WTC11 (cell line): ENCODE measurements at regions not wholly inside any gene's neighbourhood (a gene's known extent, or its start where the extent isn't known, plus 50 kb on each side); places are given as distances from the start of the nearest gene placed in this dataset.

Experiments
- ATAC-seq: fragments of 200-7000 bp; cut with Tn5 transposase; 2 replicates; pipeline ENCODE4 v1.10.0; 2021; ENCODE audit warnings: mild to moderate bottlenecking, moderate library complexity
- CTCF ChIA-PET: fragments of 300-600 bp; sonication (Branson Sonifier 250); formaldehyde crosslinking; loops from one replicate; lab custom pipeline; 2021; ENCODE audit warnings: antibody characterized with exemption; lab: Charles Lee
- POLR2A ChIA-PET: fragments of 350-600 bp; sonication (Branson Sonifier 250); formaldehyde crosslinking; loops from one replicate; lab custom pipeline; 2021; ENCODE audit warnings: antibody characterized with exemption; lab: Charles Lee
- DNase-seq: peaks from one replicate; pipeline ENCODE4 v3.0.0; 2021; ENCODE audit warnings: low spot score
- H3K27ac Mint-ChIP-seq: 2 replicates; pipeline ENCODE4 v1.8.0; 2021; ENCODE audit warnings: mixed read lengths
- H3K27me3 Mint-ChIP-seq: 2 replicates; pipeline ENCODE4 v1.8.0; 2021; ENCODE audit warnings: low read depth, mild to moderate bottlenecking, moderate library complexity, mixed read lengths
- H3K36me3 Mint-ChIP-seq: 2 replicates; pipeline ENCODE4 v1.8.0; 2021; ENCODE audit warnings: mixed read lengths
- H3K4me1 Mint-ChIP-seq: 2 replicates; pipeline ENCODE4 v1.8.0; 2022; ENCODE audit warnings: mixed read lengths
- H3K4me3 Mint-ChIP-seq: 2 replicates; pipeline ENCODE4 v1.8.0; 2021; ENCODE audit warnings: mild to moderate bottlenecking, moderate library complexity, mixed read lengths
- H3K9me3 Mint-ChIP-seq: 2 replicates; pipeline ENCODE4 v1.8.0; 2021; ENCODE audit warnings: mixed read lengths
- AFF4 ChIP-seq: sonication (generic); formaldehyde crosslinking; IDR thresholded peaks from 2 replicates; pipeline ENCODE4 v1.8.1; 2023; ENCODE audit warnings: mild to moderate bottlenecking, missing genetic modification reagents, borderline replicate concordance
- ELF4 ChIP-seq: sonication (generic); formaldehyde crosslinking; IDR thresholded peaks from 2 replicates; pipeline ENCODE4 v1.8.1; 2022; ENCODE audit warnings: low read depth, mild to moderate bottlenecking, moderate library complexity, missing genetic modification reagents
- ERG ChIP-seq: fragments of 250-450 bp; sonication (Bioruptor Pico); IDR thresholded peaks from 2 replicates; pipeline ENCODE4 v1.8.0; 2021; ENCODE audit warnings: mild to moderate bottlenecking
- ETV6 ChIP-seq: sonication (generic); formaldehyde crosslinking; IDR thresholded peaks from 2 replicates; pipeline ENCODE4 v1.8.1; 2022; ENCODE audit warnings: mild to moderate bottlenecking, missing genetic modification reagents
- FOXP1 ChIP-seq: sonication (generic); formaldehyde crosslinking; IDR thresholded peaks from 2 replicates; pipeline ENCODE4 v1.8.0; 2022; ENCODE audit warnings: missing genetic modification reagents, mild to moderate bottlenecking, moderate library complexity, borderline replicate concordance
- GABPB1 ChIP-seq: sonication (generic); formaldehyde crosslinking; IDR thresholded peaks from 2 replicates; pipeline ENCODE4 v1.8.1; 2023; ENCODE audit warnings: mild to moderate bottlenecking, missing genetic modification reagents
- GRHL2 ChIP-seq: fragments of 250-450 bp; sonication (Bioruptor Pico); IDR thresholded peaks from 2 replicates; pipeline ENCODE4 v1.8.0; 2022; ENCODE audit warnings: mild to moderate bottlenecking, moderate library complexity; ENCODE audit not compliant: insufficient replicate concordance, severe bottlenecking
- GTF2I ChIP-seq: fragments of 250-450 bp; sonication (Bioruptor Pico); conservative IDR thresholded peaks from 2 replicates; pipeline ENCODE4 v1.4.0; 2021; ENCODE audit warnings: mild to moderate bottlenecking
- HMGA2 ChIP-seq: fragments of 250-450 bp; sonication (Bioruptor Pico); IDR thresholded peaks from 2 replicates; pipeline ENCODE4 v1.4.0; 2021; ENCODE audit warnings: mild to moderate bottlenecking, moderate library complexity
- IRF2 ChIP-seq: sonication (generic); formaldehyde crosslinking; IDR thresholded peaks from 2 replicates; pipeline ENCODE4 v1.8.0; 2022; ENCODE audit warnings: low read depth, missing genetic modification reagents, borderline replicate concordance
- JAZF1 ChIP-seq: fragments of 250-450 bp; sonication (Bioruptor Pico); IDR thresholded peaks from 2 replicates; pipeline ENCODE4 v1.9.0; 2021; ENCODE audit warnings: moderate library complexity, mild to moderate bottlenecking, inconsistent platforms
- JUN ChIP-seq: sonication (generic); formaldehyde crosslinking; IDR thresholded peaks from 2 replicates; pipeline ENCODE4 v1.8.0; 2023; ENCODE audit warnings: mild to moderate bottlenecking, missing genetic modification reagents
- NR2C2 ChIP-seq: sonication (generic); formaldehyde crosslinking; IDR thresholded peaks from 2 replicates; pipeline ENCODE4 v1.8.0; 2022; ENCODE audit warnings: mild to moderate bottlenecking, missing genetic modification reagents
- PRDM15 ChIP-seq: sonication (generic); formaldehyde crosslinking; IDR thresholded peaks from 2 replicates; pipeline ENCODE4 v1.8.0; 2022; ENCODE audit warnings: missing genetic modification reagents
- SOX15 ChIP-seq: fragments of 250-450 bp; sonication (Bioruptor Pico); IDR thresholded peaks from 2 replicates; pipeline ENCODE4 v1.9.0; 2021; ENCODE audit warnings: mild to moderate bottlenecking
- TEAD1 ChIP-seq: sonication (generic); formaldehyde crosslinking; IDR thresholded peaks from 2 replicates; pipeline ENCODE4 v1.8.0; 2022; ENCODE audit warnings: mild to moderate bottlenecking, missing genetic modification reagents
- ZNF121 ChIP-seq: sonication (generic); formaldehyde crosslinking; IDR thresholded peaks from 2 replicates; pipeline ENCODE4 v1.8.0; 2023; ENCODE audit warnings: missing genetic modification reagents
- ZNF232 ChIP-seq: sonication (generic); formaldehyde crosslinking; IDR thresholded peaks from 2 replicates; pipeline ENCODE4 v1.8.0; 2022; ENCODE audit warnings: mild to moderate bottlenecking, missing genetic modification reagents
- ZNF317 ChIP-seq: sonication (generic); formaldehyde crosslinking; IDR thresholded peaks from 2 replicates; pipeline ENCODE4 v1.8.1; 2023; ENCODE audit warnings: low read depth, mild to moderate bottlenecking, moderate library complexity, missing genetic modification reagents, borderline replicate concordance

DNA sequence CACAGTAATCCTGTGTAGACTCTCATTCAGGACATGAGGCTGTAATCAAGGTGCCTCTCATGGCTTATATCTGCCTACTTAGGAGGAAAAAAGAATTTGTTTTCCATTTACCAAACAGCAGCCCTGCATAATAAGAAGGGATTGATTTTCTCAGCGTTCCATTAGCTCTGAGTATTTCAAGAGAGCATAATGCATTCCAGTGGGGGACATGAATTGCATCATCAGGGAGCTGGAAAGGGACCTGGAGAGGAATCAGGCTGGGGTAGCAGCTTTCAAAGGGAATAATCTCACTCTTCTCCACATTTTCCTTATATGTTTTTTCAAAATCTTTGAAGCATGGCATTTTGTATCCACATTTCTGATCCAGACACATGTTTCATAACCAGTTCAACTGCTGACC lies 150.6 kb upstream of the ANKRD28 start:
- Mint-ChIP-seq H3K9me3 (peaks cover 14% of the 10 kb centered on the region), H3K27me3 (no peaks in the 10 kb centered on the region; the same call in 1 of the 2 replicates), H3K36me3 (no peaks in the 10 kb centered on the region), H3K4me1 (no peaks in the 10 kb centered on the region), H3K27ac (no peak overlapping the region), H3K4me3 (no peak overlapping the region)
- DNase-seq (no peak), ATAC-seq (no peak)
- POLR2A ChIA-PET, result no interaction called here
- no peak for TF ChIP-seq IRF2 (CRISPR knock-in tag)
- TF ChIP-seq GRHL2 (CRISPR knock-in tag), result no peak
- TF ChIP-seq ZNF317 (CRISPR knock-in tag), result no peak
- no peak for TF ChIP-seq ZNF121 (CRISPR knock-in tag)
- TF ChIP-seq HMGA2 (CRISPR knock-in tag), result no peak
- TF ChIP-seq JAZF1 (CRISPR knock-in tag), result no peak
- TF ChIP-seq TEAD1, result no peak
- no peak for TF ChIP-seq ZNF232
- TF ChIP-seq JUN, result no peak
- TF ChIP-seq PRDM15 (CRISPR knock-in tag), result no peak
- TF ChIP-seq NR2C2 (CRISPR knock-in tag), result no peak
- TF ChIP-seq ELF4, result no peak
- no peak for TF ChIP-seq AFF4 (CRISPR knock-in tag)
- no peak for TF ChIP-seq SOX15
- TF ChIP-seq GABPB1 (CRISPR knock-in tag), result no peak
- TF ChIP-seq ETV6, result no peak
- TF ChIP-seq GTF2I (CRISPR knock-in tag), result no peak
- CTCF ChIA-PET, result no interaction called here

DNA sequence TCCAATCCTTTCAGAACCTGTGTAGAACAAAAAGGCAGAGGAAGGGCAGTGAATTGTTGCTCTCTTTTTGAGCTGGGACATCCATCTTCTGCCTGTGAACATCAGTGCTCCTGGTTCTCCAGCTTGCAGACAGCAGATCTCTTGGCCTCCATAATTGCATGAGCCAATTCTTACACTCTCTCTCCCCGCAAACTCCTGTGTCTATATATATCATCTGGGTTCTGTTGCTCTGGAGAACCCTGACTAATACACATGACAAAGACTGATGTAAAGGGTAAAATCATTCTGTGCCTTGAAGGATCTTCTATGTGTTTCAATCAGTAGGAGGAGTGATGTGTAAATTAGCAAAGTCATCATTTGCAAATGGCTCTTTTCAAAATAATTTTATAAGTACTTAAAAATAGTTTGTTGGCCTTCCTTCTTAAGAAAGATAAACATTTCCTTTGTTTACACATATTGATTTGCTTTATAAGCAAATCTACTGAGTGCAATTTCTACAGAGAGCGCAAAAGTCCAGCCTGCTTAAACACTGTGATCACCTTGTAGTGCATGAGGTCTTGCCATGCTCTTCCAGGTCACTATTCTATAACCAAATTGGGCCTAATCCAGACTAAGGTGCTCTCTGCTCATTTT lies 154.9 kb upstream of the ANKRD28 start:
- Mint-ChIP-seq H3K27ac (no peak overlapping the region), H3K9me3 (0 out of 2 replicates have a peak, but pooled peaks cover 9% of the 10 kb centered on the region), H3K4me1 (no peaks in the 10 kb centered on the region), H3K27me3 (no peaks in the 10 kb centered on the region), H3K36me3 (no peaks in the 10 kb centered on the region), H3K4me3 (no peak overlapping the region)
- TF ChIP-seq IRF2 (CRISPR knock-in tag) (no peak), ERG (CRISPR knock-in tag) (no peak), TEAD1 (no peak), FOXP1 (CRISPR knock-in tag) (no peak), NR2C2 (CRISPR knock-in tag) (no peak)
- ChIA-PET CTCF (no interaction called here), POLR2A (no interaction called here)
- DNase-seq (no peak), ATAC-seq (no peak)
